ENCODE measurements at regions not wholly inside any gene's neighbourhood (a gene's known extent, or its start where the extent isn't known, plus 50 kb on each side); places are given as distances from the start of the nearest gene placed in this dataset.
"Not testable (repeated sequence)": the region's sequence is repeated elsewhere in the genome, so short reads cannot be mapped to it uniquely, and the experiment has no call there.

GRCh38 chr4:189547559-189547958 lies 393.1 kb upstream of the FRG1 start:
- no peak for TF ChIP-seq TAF1 (IDR thresholded peaks at IDR 0.05; ENCODE audit: borderline replicate concordance, low read depth, low read length)
- no peak for TF ChIP-seq POLR2AphosphoS5 (IDR thresholded peaks at IDR 0.05; ENCODE audit: low read depth, low read length)
- TF ChIP-seq POLR2A (IDR thresholded peaks at IDR 0.05; ENCODE audit: low read depth, low read length), result no peak
- DNase-seq (ENCODE audit: insufficient read length) (no peak), FAIRE-seq (no peak)

- DNase-seq (ENCODE audit: insufficient read length), result no peak
- no peak for FAIRE-seq
- TF ChIP-seq POLR2A (IDR thresholded peaks at IDR 0.05; ENCODE audit: low read depth, low read length), result no peak
- TF ChIP-seq POLR2AphosphoS5 (IDR thresholded peaks at IDR 0.05; ENCODE audit: low read depth, low read length), result no peak
- no peak for TF ChIP-seq TAF1 (IDR thresholded peaks at IDR 0.05; ENCODE audit: borderline replicate concordance, low read depth, low read length)
Measured at GRCh38 chr4:189548484-189549125, 392.1 kb upstream of the FRG1 start.

- FAIRE-seq; DNase-seq (ENCODE audit: insufficient read length): not testable (repeated sequence)
Measured at GRCh38 chr4:189551931-189552670, 388.6 kb upstream of the FRG1 start.

- DNase-seq (ENCODE audit: insufficient read length); FAIRE-seq: not testable (repeated sequence)
Measured at GRCh38 chr4:189560605-189561004, 380.1 kb upstream of the FRG1 start.

GRCh38 chr4:189563751-189564150 lies 376.9 kb upstream of the FRG1 start:
- DNase-seq (ENCODE audit: insufficient read length); FAIRE-seq: not testable (repeated sequence)

GRCh38 chr4:189566271-189566670 lies 374.4 kb upstream of the FRG1 start:
- FAIRE-seq; DNase-seq (ENCODE audit: insufficient read length): not testable (repeated sequence)

- FAIRE-seq; DNase-seq (ENCODE audit: insufficient read length): not testable (repeated sequence)
Measured at GRCh38 chr4:189566900-189567299, 373.8 kb upstream of the FRG1 start.

- not testable (repeated sequence) for DNase-seq (ENCODE audit: insufficient read length); FAIRE-seq
Measured at GRCh38 chr4:189579645-189580044, 361.0 kb upstream of the FRG1 start.

- not testable (repeated sequence) for FAIRE-seq; DNase-seq (ENCODE audit: insufficient read length)
Measured at GRCh38 chr4:189586908-189587632, 353.6 kb upstream of the FRG1 start.

GRCh38 chr4:189589201-189589600 lies 351.5 kb upstream of the FRG1 start:
- not testable (repeated sequence) for FAIRE-seq; DNase-seq (ENCODE audit: insufficient read length)

- TF ChIP-seq POLR2AphosphoS5 (IDR thresholded peaks at IDR 0.05; ENCODE audit: low read depth, low read length) (no peak), POLR2A (IDR thresholded peaks at IDR 0.05; ENCODE audit: low read depth, low read length) (no peak), TAF1 (IDR thresholded peaks at IDR 0.05; ENCODE audit: borderline replicate concordance, low read depth, low read length) (no peak)
- FAIRE-seq, result no peak
- no peak for DNase-seq (ENCODE audit: insufficient read length)
Measured at GRCh38 chr4:189592890-189593289, 347.8 kb upstream of the FRG1 start.

- no peak for TF ChIP-seq POLR2AphosphoS5 (IDR thresholded peaks at IDR 0.05; ENCODE audit: low read depth, low read length)
- no peak for TF ChIP-seq POLR2A (IDR thresholded peaks at IDR 0.05; ENCODE audit: low read depth, low read length)
- no peak for TF ChIP-seq TAF1 (IDR thresholded peaks at IDR 0.05; ENCODE audit: borderline replicate concordance, low read depth, low read length)
- FAIRE-seq (no peak), DNase-seq (ENCODE audit: insufficient read length) (no peak)
Measured at GRCh38 chr4:189597341-189597740, 343.3 kb upstream of the FRG1 start.

GRCh38 chr4:189600264-189600663 lies 340.4 kb upstream of the FRG1 start:
- no peak for TF ChIP-seq POLR2AphosphoS5 (IDR thresholded peaks at IDR 0.05; ENCODE audit: low read depth, low read length)
- no peak for TF ChIP-seq TAF1 (IDR thresholded peaks at IDR 0.05; ENCODE audit: borderline replicate concordance, low read depth, low read length)
- TF ChIP-seq POLR2A (IDR thresholded peaks at IDR 0.05; ENCODE audit: low read depth, low read length), result no peak
- DNase-seq (ENCODE audit: insufficient read length), result no peak
- FAIRE-seq, result no peak

Measured in GM12892 (cell line).